IMR-90 (cell line): ENCODE measurements at regions not wholly inside any gene's neighbourhood (a gene's known extent, or its start where the extent isn't known, plus 50 kb on each side); places are given as distances from the start of the nearest gene placed in this dataset.

Experiments
- ATAC-seq: fragments of 200-7000 bp; cut with Tn5 transposase; 2 replicates; pipeline ENCODE4 v1.9.1; 2020; ENCODE audit warnings: low read depth, mild to moderate bottlenecking, moderate library complexity
- BruUV-seq: library from RNA; stranded (reverse); fragments of 400-500 nt; replicated peaks from 2 replicates; lab custom pipeline; 2021; lab: Mats Ljungman, UMichigan
- CTCF ChIA-PET: fragments of 300-600 bp; formaldehyde crosslinking; extraction: SDS; loops from one replicate; lab custom pipeline; 2021; ENCODE audit warnings: antibody characterized with exemption; lab: Yijun Ruan, JAX
- POLR2A ChIA-PET: fragments of 300-600 bp; sonication (Branson Sonifier 250); formaldehyde crosslinking; loops from one replicate; lab custom pipeline; 2022; ENCODE audit warnings: antibody characterized with exemption; ENCODE audit not compliant: unreplicated experiment; lab: Charles Lee
- DNase-seq: peaks from one replicate; pipeline ENCODE4 v3.0.0; 2013
- H2AFZ ChIP-seq: replicated peaks from 2 replicates; pipeline ENCODE3; 2013; ENCODE audit warnings: low read length, mild to moderate bottlenecking; ENCODE audit not compliant: poor library complexity
- H2AK5ac ChIP-seq: 2 replicates; pipeline ENCODE4 v1.6.1; 2013; ENCODE audit warnings: low read depth, low read length, inconsistent platforms
- H2AK9ac ChIP-seq: replicated peaks from 2 replicates; pipeline ENCODE3; 2013; ENCODE audit warnings: mild to moderate bottlenecking, low read depth, low read length, moderate library complexity; ENCODE audit not compliant: poor library complexity
- H2BK120ac ChIP-seq: 2 replicates; pipeline ENCODE4 v1.6.1; 2013; ENCODE audit warnings: low read depth, low read length, inconsistent platforms
- H2BK15ac ChIP-seq: 3 replicates; pipeline ENCODE4 v1.6.1; 2013; ENCODE audit warnings: low read depth, low read length, inconsistent platforms
- H2BK20ac ChIP-seq: 2 replicates; pipeline ENCODE4 v1.6.1; 2013; ENCODE audit warnings: low read depth, mild to moderate bottlenecking, inconsistent platforms, low read length, moderate library complexity
- H2BK5ac ChIP-seq: 2 replicates; pipeline ENCODE4 v1.6.1; 2013; ENCODE audit warnings: mild to moderate bottlenecking, low read depth, low read length, inconsistent platforms; ENCODE audit not compliant: poor library complexity, severe bottlenecking
- H3K14ac ChIP-seq: replicated peaks from 2 replicates; pipeline ENCODE4 v1.6.1; 2013; ENCODE audit warnings: low read depth, low read length, inconsistent platforms
- H3K18ac ChIP-seq: 2 replicates; pipeline ENCODE4 v1.6.1; 2013; ENCODE audit warnings: low read depth, low read length, control low read depth
- H3K23ac ChIP-seq: 2 replicates; pipeline ENCODE4 v1.6.1; 2013; ENCODE audit warnings: low read depth, low read length, inconsistent platforms
- H3K27ac ChIP-seq: 2 replicates; pipeline ENCODE4 v1.5.1; 2013; ENCODE audit warnings: mild to moderate bottlenecking, control low read depth, low read length; ENCODE audit not compliant: insufficient read depth
- H3K27me3 ChIP-seq: 2 replicates; pipeline ENCODE4 v1.6.1; 2013; ENCODE audit warnings: low read length; ENCODE audit not compliant: control insufficient read depth, insufficient read depth
- H3K36me3 ChIP-seq: 2 replicates; pipeline ENCODE4 v1.6.1; 2013; ENCODE audit warnings: low read length, mixed read lengths; ENCODE audit not compliant: control insufficient read depth, insufficient read depth
- H3K4ac ChIP-seq: 2 replicates; pipeline ENCODE4 v1.6.1; 2013; ENCODE audit warnings: low read depth, low read length, inconsistent platforms
- H3K4me1 ChIP-seq: 2 replicates; pipeline ENCODE4 v1.6.1; 2013; ENCODE audit warnings: low read length, mixed read lengths; ENCODE audit not compliant: control insufficient read depth, insufficient read depth
- H3K4me2 ChIP-seq: 2 replicates; pipeline ENCODE4 v1.6.1; 2013; ENCODE audit warnings: low read depth, mild to moderate bottlenecking, control low read depth, low read length, moderate library complexity
- H3K4me3 ChIP-seq: 2 replicates; pipeline ENCODE4 v1.5.1; 2013; ENCODE audit warnings: low read depth, mild to moderate bottlenecking, control low read depth, low read length, moderate library complexity; ENCODE audit not compliant: insufficient read depth
- H3K56ac ChIP-seq: 2 replicates; pipeline ENCODE4 v1.6.1; 2013; ENCODE audit warnings: low read length, inconsistent platforms; ENCODE audit not compliant: insufficient read depth; ENCODE audit errors: extremely low read depth
- H3K79me1 ChIP-seq, 2 experiments: 2 replicates each; pipeline ENCODE4 v1.6.1; 2013; ENCODE audit warnings: low read length in 2 of 2, inconsistent platforms in 1 of 2, low read depth in 1 of 2
- H3K9ac ChIP-seq: 2 replicates; pipeline ENCODE4 v1.6.1; 2013; ENCODE audit warnings: low read depth, low read length, control low read depth
- H3K9me1 ChIP-seq: 2 replicates; pipeline ENCODE4 v1.6.1; 2013; ENCODE audit warnings: low read length, inconsistent platforms; ENCODE audit not compliant: insufficient read depth
- H3K9me3 ChIP-seq: 2 replicates; pipeline ENCODE4 v1.6.1; 2013; ENCODE audit warnings: low read length; ENCODE audit not compliant: control insufficient read depth, insufficient read depth
- H4K20me1 ChIP-seq: 2 replicates; pipeline ENCODE4 v1.6.1; 2013; ENCODE audit warnings: low read length, inconsistent platforms; ENCODE audit not compliant: insufficient read depth
- H4K5ac ChIP-seq: 2 replicates; pipeline ENCODE4 v1.6.1; 2013; ENCODE audit warnings: mild to moderate bottlenecking, low read depth, low read length, control low read depth
- H4K8ac ChIP-seq, 2 experiments: 2 replicates each; pipeline ENCODE4 v1.6.1; 2013; ENCODE audit warnings: low read depth in 2 of 2, low read length in 2 of 2, control low read depth in 1 of 2, inconsistent platforms in 1 of 2
- H4K91ac ChIP-seq: 2 replicates; pipeline ENCODE4 v1.6.1; 2013; ENCODE audit warnings: low read depth, low read length, inconsistent platforms; ENCODE audit not compliant: insufficient read depth
- BHLHE40 ChIP-seq: fragments of 150-350 bp; IDR thresholded peaks from 2 replicates; pipeline ENCODE4 v1.6.1; 2016; ENCODE audit warnings: mild to moderate bottlenecking, low read depth, low read length
- CEBPB ChIP-seq: IDR thresholded peaks from 2 replicates; pipeline ENCODE4 v1.6.1; 2012; ENCODE audit warnings: low read depth, low read length, improper control_type of control experiment
- CHD1 ChIP-seq: IDR thresholded peaks from 2 replicates; pipeline ENCODE4 v1.6.1; 2012; ENCODE audit warnings: low read depth, low read length, improper control_type of control experiment
- CTCF ChIP-seq: conservative IDR thresholded peaks from 2 replicates; pipeline ENCODE4 v1.5.1; 2012; ENCODE audit warnings: mild to moderate bottlenecking, low read depth, low read length, improper control_type of control experiment
- ELK1 ChIP-seq: fragments of 150-350 bp; IDR thresholded peaks from 2 replicates; pipeline ENCODE4 v1.6.1; 2016; ENCODE audit warnings: low read depth, mild to moderate bottlenecking, low read length, moderate library complexity, borderline replicate concordance
- FOS ChIP-seq: fragments of 150-350 bp; IDR thresholded peaks from 2 replicates; pipeline ENCODE4 v1.6.1; 2016; ENCODE audit warnings: low read depth, low read length
- MAFK ChIP-seq: IDR thresholded peaks from 2 replicates; pipeline ENCODE4 v1.6.1; 2012; ENCODE audit warnings: low read depth, low read length, improper control_type of control experiment
- MAZ ChIP-seq: IDR thresholded peaks from 2 replicates; pipeline ENCODE4 v1.6.1; 2012; ENCODE audit warnings: low read depth, mild to moderate bottlenecking, low read length, improper control_type of control experiment, moderate library complexity, borderline replicate concordance
- MXI1 ChIP-seq: IDR thresholded peaks from 2 replicates; pipeline ENCODE4 v1.6.1; 2012; ENCODE audit warnings: low read depth, mild to moderate bottlenecking, low read length, moderate library complexity, borderline replicate concordance
- NFE2L2 ChIP-seq: fragments of 150-350 bp; IDR thresholded peaks from 2 replicates; pipeline ENCODE4 v1.6.1; 2016; ENCODE audit warnings: low read depth, mild to moderate bottlenecking, low read length
- POLR2A ChIP-seq: IDR thresholded peaks from 2 replicates; pipeline ENCODE4 v1.6.1; 2012; ENCODE audit warnings: mild to moderate bottlenecking, low read depth, low read length
- RAD21 ChIP-seq: IDR thresholded peaks from 2 replicates; pipeline ENCODE4 v1.6.1; 2012; ENCODE audit warnings: low read length, improper control_type of control experiment
- RCOR1 ChIP-seq: IDR thresholded peaks from 2 replicates; pipeline ENCODE4 v1.6.1; 2012; ENCODE audit warnings: mild to moderate bottlenecking, low read length, improper control_type of control experiment; ENCODE audit not compliant: insufficient replicate concordance
- RFX5 ChIP-seq: IDR thresholded peaks from 2 replicates; pipeline ENCODE4 v1.8.0; 2012; ENCODE audit warnings: low read depth, mild to moderate bottlenecking, low read length, moderate library complexity
- SMC3 ChIP-seq: fragments of 150-350 bp; IDR thresholded peaks from 2 replicates; pipeline ENCODE4 v1.6.1; 2016; ENCODE audit warnings: low read depth, mild to moderate bottlenecking, antibody characterized with exemption, low read length, moderate library complexity
- USF2 ChIP-seq: fragments of 150-350 bp; IDR thresholded peaks from 2 replicates; pipeline ENCODE4 v1.6.1; 2017; ENCODE audit warnings: mild to moderate bottlenecking, antibody characterized with exemption, low read length, low read depth
- WGBS, 2 experiments: methylation state at CpG; one replicate each; pipeline versions ENCODE4 v1.1.5 to v1.1.7; 2013; ENCODE audit warnings: missing lambda C conversion rate in 2 of 2; ENCODE audit not compliant: insufficient read length in 1 of 2; ENCODE audit errors: extremely low coverage in 2 of 2; 5-methylcytosine and 5-hydroxymethylcytosine counted together
- dilution Hi-C: fragments of 300-500 bp; cut with HindIII; formaldehyde crosslinking; loops from one replicate; pipeline ENCODE4 v1.14.3; 2018; ENCODE audit warnings: low sequenced_read_pairs; ENCODE audit not compliant: unreplicated experiment
- in situ Hi-C: fragments of 300-500 bp; cut with MboI; formaldehyde crosslinking; loops from 3 replicates; pipeline ENCODE4 v1.14.3; 2019; ENCODE audit warnings: low sequenced_read_pairs, inconsistent platforms, mixed read lengths
- intact Hi-C: fragments of 100-400 bp; cut with micrococcal nuclease; formaldehyde crosslinking; loops from 2 replicates; pipeline ENCODE4 v1.10.0; 2022

- H3K4me1 ChIP-seq: no peaks in the 10 kb centered on the region
- DNase-seq (no peak), ATAC-seq (no peak)
- intact Hi-C loops: no loop called here
- H3K9me1 ChIP-seq: no peaks in the 10 kb centered on the region
- dilution Hi-C loops: no loop called here
- H3K36me3 ChIP-seq: no peaks in the 10 kb centered on the region
- no peaks in the 10 kb centered on the region for H4K20me1 ChIP-seq
- no peak overlapping the region for H3K18ac ChIP-seq
- POLR2A ChIA-PET: no interaction called here
- no peak overlapping the region for H4K8ac ChIP-seq
- no peak overlapping the region for H4K5ac ChIP-seq
- no peak overlapping the region for H3K4me2 ChIP-seq
- H3K9me3 ChIP-seq: no peaks in the 10 kb centered on the region
- no peak overlapping the region for H2AK5ac ChIP-seq
- no peak overlapping the region for H2BK5ac ChIP-seq
- no peak overlapping the region for H2BK15ac ChIP-seq
- no peak overlapping the region for H4K91ac ChIP-seq
- H3K79me1 ChIP-seq: no peaks in the 10 kb centered on the region
- H2AK9ac ChIP-seq: no peak overlapping the region
- TF ChIP-seq USF2 (no peak), CHD1 (no peak), RCOR1 (no peak), ELK1 (no peak), SMC3 (no peak), MAFK (no peak), BHLHE40 (no peak), FOS (no peak), POLR2A (no peak), RAD21 (no peak), CTCF (no peak), RFX5 (no peak), NFE2L2 (no peak), MXI1 (no peak), CEBPB (no peak), MAZ (no peak)
- no peak overlapping the region for H2AFZ ChIP-seq
- no peak overlapping the region for H3K4ac ChIP-seq
- no CpG with 5 or more reads among the region's 2 CpGs for WGBS, 2 experiments
- no peak overlapping the region for H3K27ac ChIP-seq
- CTCF ChIA-PET: no interaction called here
- in situ Hi-C loops: no loop called here
- no peak overlapping the region for H2BK120ac ChIP-seq
- H3K23ac ChIP-seq: no peak overlapping the region
- no peaks in the 10 kb centered on the region for H3K27me3 ChIP-seq
- H3K4me3 ChIP-seq: no peak overlapping the region
- H3K9ac ChIP-seq: no peak overlapping the region
- no peak overlapping the region for H3K56ac ChIP-seq
- BruUV-seq: no TSS peak
- H2BK20ac ChIP-seq: no peak overlapping the region
- no peak overlapping the region for H3K14ac ChIP-seq
These were observed 167.9 kb downstream of the AREG start for GRCh38 chr4:74612837-74613236.
